ENCODE measurements at regions not wholly inside any gene's neighbourhood (a gene's known extent, or its start where the extent isn't known, plus 50 kb on each side); places are given as distances from the start of the nearest gene placed in this dataset.

DNA sequence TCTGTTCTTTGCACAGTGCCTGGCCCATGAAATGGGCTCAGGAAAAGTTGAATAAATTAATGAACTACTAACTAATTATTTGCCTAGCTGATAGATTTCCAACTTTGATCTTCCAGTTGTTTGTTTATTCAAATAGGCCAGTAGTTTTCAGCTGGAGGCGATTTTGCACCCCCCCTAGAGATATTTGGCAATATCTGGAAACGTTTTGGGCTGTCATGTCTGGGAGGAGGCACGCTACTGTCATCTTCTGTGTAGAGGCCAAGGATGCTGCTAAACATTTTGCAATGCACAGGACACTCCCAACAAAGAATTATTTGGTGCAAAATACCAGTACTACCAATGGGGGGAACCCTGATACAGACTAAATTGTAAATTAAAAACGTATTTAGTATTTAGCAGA lies 81.9 kb downstream of the VCX2 start:
- ATAC-seq (no peak), FAIRE-seq (no peak), DNase-seq (no peak)
- no peak overlapping the region for H3K27ac ChIP-seq
- no peaks in the 10 kb centered on the region for H3K9me3 ChIP-seq
- H3K4me1 ChIP-seq: no peaks in the 10 kb centered on the region
- no peaks in the 10 kb centered on the region for H3K36me3 ChIP-seq
- WGBS, 2 donors: 44 to 45% methylated on average over 4 of the region's 4 CpGs
- intact Hi-C loops (cut with DNase I): no loop called here
- no peak overlapping the region for H3K4me3 ChIP-seq
- no peaks in the 10 kb centered on the region for H3K27me3 ChIP-seq
- TF ChIP-seq, protein P1, sequence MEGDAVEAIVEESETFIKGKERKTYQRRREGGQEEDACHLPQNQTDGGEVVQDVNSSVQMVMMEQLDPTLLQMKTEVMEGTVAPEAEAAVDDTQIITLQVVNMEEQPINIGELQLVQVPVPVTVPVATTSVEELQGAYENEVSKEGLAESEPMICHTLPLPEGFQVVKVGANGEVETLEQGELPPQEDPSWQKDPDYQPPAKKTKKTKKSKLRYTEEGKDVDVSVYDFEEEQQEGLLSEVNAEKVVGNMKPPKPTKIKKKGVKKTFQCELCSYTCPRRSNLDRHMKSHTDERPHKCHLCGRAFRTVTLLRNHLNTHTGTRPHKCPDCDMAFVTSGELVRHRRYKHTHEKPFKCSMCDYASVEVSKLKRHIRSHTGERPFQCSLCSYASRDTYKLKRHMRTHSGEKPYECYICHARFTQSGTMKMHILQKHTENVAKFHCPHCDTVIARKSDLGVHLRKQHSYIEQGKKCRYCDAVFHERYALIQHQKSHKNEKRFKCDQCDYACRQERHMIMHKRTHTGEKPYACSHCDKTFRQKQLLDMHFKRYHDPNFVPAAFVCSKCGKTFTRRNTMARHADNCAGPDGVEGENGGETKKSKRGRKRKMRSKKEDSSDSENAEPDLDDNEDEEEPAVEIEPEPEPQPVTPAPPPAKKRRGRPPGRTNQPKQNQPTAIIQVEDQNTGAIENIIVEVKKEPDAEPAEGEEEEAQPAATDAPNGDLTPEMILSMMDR (IDR thresholded peaks at IDR 0.05): no peak

DNA sequence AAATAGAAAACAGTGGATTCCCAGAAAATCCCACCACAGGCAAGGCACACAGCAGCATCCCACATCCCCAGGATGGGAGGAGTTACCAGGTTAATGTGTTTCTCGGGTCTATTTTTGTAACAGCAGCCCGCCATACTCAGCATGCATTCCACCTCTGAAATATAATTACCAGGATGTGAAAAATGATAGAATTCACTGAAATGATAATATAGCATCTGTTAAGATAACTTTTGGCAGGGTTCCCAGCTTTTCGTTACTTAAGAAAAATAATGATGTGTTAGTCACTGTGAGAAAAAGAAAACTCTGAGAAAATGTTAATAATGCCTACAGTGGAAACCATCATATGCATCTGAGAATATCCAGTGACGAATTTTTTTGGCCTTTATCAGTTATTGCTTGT lies 87.1 kb downstream of the VCX2 start:
- intact Hi-C loops (cut with DNase I): no loop called here
- WGBS, 2 donors: 27 to 31% methylated on average over 4 of the region's 4 CpGs
- no peak for DNase-seq

DNA sequence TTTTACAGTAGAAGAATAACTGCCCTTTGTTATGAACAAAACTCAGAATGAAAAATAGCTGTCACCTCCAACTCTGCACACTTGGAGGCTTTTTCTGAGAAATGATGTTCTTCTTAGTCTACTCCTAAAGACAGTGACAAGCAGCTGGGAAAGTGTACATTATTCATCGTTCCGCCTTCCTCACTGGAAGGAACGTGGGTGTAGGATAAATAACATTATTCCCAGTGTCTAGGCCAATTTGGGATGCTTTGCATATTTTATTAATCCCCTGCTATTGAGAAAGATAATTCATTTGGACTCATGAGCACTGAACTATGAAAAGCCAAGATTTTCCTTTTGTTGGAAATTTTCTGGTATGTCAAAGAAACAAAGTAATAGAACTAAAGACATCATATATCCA lies 87.8 kb downstream of the VCX2 start:
- no peak overlapping the region for H3K27ac ChIP-seq
- H3K4me3 ChIP-seq: no peak overlapping the region
- H3K27me3 ChIP-seq: no peaks in the 10 kb centered on the region
- H3K9me3 ChIP-seq: no peaks in the 10 kb centered on the region
- intact Hi-C loops (cut with DNase I): no loop called here
- DNase-seq (no peak), FAIRE-seq (no peak), ATAC-seq (no peak)
- no peaks in the 10 kb centered on the region for H3K36me3 ChIP-seq
- no peaks in the 10 kb centered on the region for H3K4me1 ChIP-seq
- 63 to 68% methylated on average over 3 of the region's 3 CpGs for WGBS, 2 donors
- TF ChIP-seq, protein P1 (IDR thresholded peaks at IDR 0.05): no peak

More for the DNA sequence above, 87.1 kb downstream of the VCX2 start:
- Histone ChIP-seq H3K4me1 (no peaks in the 10 kb centered on the region), H3K36me3 (no peaks in the 10 kb centered on the region), H3K27me3 (no peaks in the 10 kb centered on the region), H3K4me3 (no peak overlapping the region), H3K9me3 (no peaks in the 10 kb centered on the region), H3K27ac (no peak overlapping the region)
- TF ChIP-seq, protein P1 (IDR thresholded peaks at IDR 0.05): no peak
- ATAC-seq: no peak
- no peak for FAIRE-seq

DNA sequence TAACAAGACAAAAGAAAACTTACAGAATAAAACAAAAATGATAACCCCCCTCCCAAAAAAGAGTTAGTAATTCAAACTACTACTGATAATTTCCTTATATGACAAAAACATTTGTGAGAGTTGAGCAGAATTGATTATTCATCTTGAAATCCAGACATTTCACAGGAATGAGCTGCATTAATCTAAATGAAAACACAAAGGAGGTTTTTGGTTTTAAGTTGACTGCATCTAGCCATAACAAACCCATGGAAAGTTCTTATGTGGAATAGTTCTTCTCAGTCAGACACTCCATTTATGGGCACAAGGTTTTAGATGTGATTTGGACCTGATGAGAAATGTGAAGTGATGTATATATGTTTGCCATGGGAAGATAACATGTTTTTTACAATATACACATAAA lies 95.4 kb downstream of the VCX2 start:
- H3K36me3 ChIP-seq: no peaks in the 10 kb centered on the region
- no peak overlapping the region for H3K4me3 ChIP-seq
- DNase-seq (no peak), FAIRE-seq (peak; percentile 5), ATAC-seq (no peak)
- H3K9me3 ChIP-seq: no peaks in the 10 kb centered on the region
- intact Hi-C loops (cut with DNase I): no loop called here
- H3K4me1 ChIP-seq: no peaks in the 10 kb centered on the region
- TF ChIP-seq, protein P1 (IDR thresholded peaks at IDR 0.05): no peak
- no peaks in the 10 kb centered on the region for H3K27me3 ChIP-seq
- no peak overlapping the region for H3K27ac ChIP-seq

DNA sequence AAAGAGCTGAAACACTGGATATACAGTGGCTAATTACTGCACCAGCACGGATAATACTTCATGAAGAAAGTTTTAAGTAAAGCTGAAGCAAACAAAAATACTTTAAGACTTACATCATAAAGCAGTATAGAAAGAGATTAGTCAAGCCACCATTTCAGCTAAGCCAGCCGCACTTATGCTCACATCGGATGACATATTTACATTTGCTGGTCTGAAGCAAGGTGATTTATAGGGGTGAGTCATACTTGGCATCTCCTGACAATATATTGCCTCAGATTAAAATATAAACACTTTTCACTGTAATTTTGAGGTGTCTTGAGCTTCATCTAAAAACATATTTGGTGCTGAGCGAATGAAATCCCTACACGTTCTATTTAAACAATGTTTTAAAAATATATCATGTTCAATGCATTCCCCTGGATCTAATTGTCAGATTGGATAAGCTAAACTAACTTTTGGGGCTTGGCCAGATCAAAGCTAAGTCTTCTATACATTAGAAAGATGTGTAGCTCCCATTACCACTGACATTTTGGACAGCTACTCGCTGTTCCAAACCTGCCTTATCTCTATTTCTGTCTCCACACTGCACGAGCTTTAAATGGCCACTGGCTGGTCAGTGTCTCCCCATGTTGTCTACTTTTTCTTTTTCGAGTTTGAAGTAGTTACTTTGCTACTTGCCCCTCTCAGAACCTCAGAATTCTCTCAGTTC lies 103.2 kb downstream of the VCX2 start:
- TF ChIP-seq, protein P1 (IDR thresholded peaks at IDR 0.05): no peak
- no peak for ATAC-seq
- FAIRE-seq: peak; percentile 59
- no peak for DNase-seq
- H3K27ac ChIP-seq: no peak overlapping the region
- no peaks in the 10 kb centered on the region for H3K36me3 ChIP-seq
- H3K4me3 ChIP-seq: no peak overlapping the region
- no peaks in the 10 kb centered on the region for H3K4me1 ChIP-seq
- intact Hi-C loops (cut with DNase I): no loop called here
- H3K27me3 ChIP-seq: no peaks in the 10 kb centered on the region
- no peaks in the 10 kb centered on the region for H3K9me3 ChIP-seq
- 65 to 69% methylated on average over 8 of the region's 8 CpGs for WGBS, 2 donors

Data from pancreas (tissue), 10 donors.